Progenitor cell of endocrine pancreas (in vitro differentiated cells): ENCODE measurements at regions not wholly inside any gene's neighbourhood (a gene's known extent, or its start where the extent isn't known, plus 50 kb on each side); places are given as distances from the start of the nearest gene placed in this dataset.
"Not testable (repeated sequence)": the region's sequence is repeated elsewhere in the genome, so short reads cannot be mapped to it uniquely, and the experiment has no call there.

Experiments
- DNase-seq: peaks from one replicate; pipeline ENCODE4 v3.0.0; 2021; ENCODE audit warnings: low spot score; ENCODE audit not compliant: unreplicated experiment
- H3K27ac Mint-ChIP-seq: 2 replicates; pipeline ENCODE4 v1.8.0; 2021; ENCODE audit warnings: mild to moderate bottlenecking, moderate library complexity, mixed read lengths
- H3K27me3 Mint-ChIP-seq: 2 replicates; pipeline ENCODE4 v1.8.0; 2021; ENCODE audit warnings: mixed read lengths
- H3K36me3 Mint-ChIP-seq: 2 replicates; pipeline ENCODE4 v1.8.0; 2022; ENCODE audit warnings: mixed read lengths; ENCODE audit not compliant: insufficient read depth
- H3K4me1 Mint-ChIP-seq: 2 replicates; pipeline ENCODE4 v1.8.0; 2021; ENCODE audit warnings: low read depth, mixed read lengths
- H3K4me3 Mint-ChIP-seq: 2 replicates; pipeline ENCODE4 v1.8.0; 2021; ENCODE audit warnings: low read depth, mild to moderate bottlenecking, moderate library complexity, mixed read lengths
- H3K9me3 Mint-ChIP-seq: 2 replicates; pipeline ENCODE4 v1.8.0; 2021; ENCODE audit warnings: low read depth, mixed read lengths
- CTCF ChIP-seq: fragments of 200-600 bp; sonication (generic); IDR thresholded peaks from one replicate; pipeline ENCODE4 v1.5.0; 2021; ENCODE audit warnings: antibody characterized with exemption, mild to moderate bottlenecking; ENCODE audit not compliant: unreplicated experiment

GRCh38 chrX:104482757-104483156, 83.2 kb upstream of the IL1RAPL2 start:
- Mint-ChIP-seq H3K36me3 (no peaks in the 10 kb centered on the region), H3K27ac (no peak overlapping the region)

GRCh38 chrX:104469771-104470170, 96.2 kb upstream of the IL1RAPL2 start:
- no peak for DNase-seq
- TF ChIP-seq CTCF, result no peak
- Mint-ChIP-seq H3K4me1 (no peaks in the 10 kb centered on the region), H3K27me3 (no peaks in the 10 kb centered on the region), H3K9me3 (peaks cover 24% of the 10 kb centered on the region), H3K4me3 (no peak overlapping the region), H3K36me3 (no peaks in the 10 kb centered on the region), H3K27ac (no peak overlapping the region)

More at GRCh38 chrX:104482757-104483156, 83.2 kb upstream of the IL1RAPL2 start:
- Mint-ChIP-seq H3K4me3 (no peak overlapping the region), H3K27me3 (no peaks in the 10 kb centered on the region), H3K4me1 (no peaks in the 10 kb centered on the region), H3K9me3 (peaks cover 10% of the 10 kb centered on the region)
- no peak for TF ChIP-seq CTCF
- DNase-seq, result no peak

- DNase-seq, result no peak
- H3K27ac Mint-ChIP-seq, result no peak overlapping the region
- no peaks in the 10 kb centered on the region for H3K36me3 Mint-ChIP-seq
- H3K4me1 Mint-ChIP-seq, result no peaks in the 10 kb centered on the region
- H3K9me3 Mint-ChIP-seq, result peaks cover 46% of the 10 kb centered on the region
- no peak for TF ChIP-seq CTCF
- H3K27me3 Mint-ChIP-seq, result peaks cover 3% of the 10 kb centered on the region
- H3K4me3 Mint-ChIP-seq, result no peak overlapping the region
These were observed 106.2 kb upstream of the IL1RAPL2 start for GRCh38 chrX:104459796-104460195.

GRCh38 chrX:104457130-104457529, 108.9 kb upstream of the IL1RAPL2 start:
- peaks cover 34% of the 10 kb centered on the region for H3K9me3 Mint-ChIP-seq

GRCh38 chrX:104450316-104450715, 115.7 kb upstream of the IL1RAPL2 start:
- H3K4me1 Mint-ChIP-seq, result no peaks in the 10 kb centered on the region
- no peak for TF ChIP-seq CTCF
- no peaks in the 10 kb centered on the region for H3K27me3 Mint-ChIP-seq
- no peak overlapping the region for H3K27ac Mint-ChIP-seq
- no peak overlapping the region for H3K4me3 Mint-ChIP-seq
- no peak for DNase-seq
- no peaks in the 10 kb centered on the region for H3K36me3 Mint-ChIP-seq
- peaks cover 11% of the 10 kb centered on the region for H3K9me3 Mint-ChIP-seq

More at GRCh38 chrX:104457130-104457529, 108.9 kb upstream of the IL1RAPL2 start:
- not testable (repeated sequence) for H3K36me3 Mint-ChIP-seq, H3K27me3 Mint-ChIP-seq, H3K27ac Mint-ChIP-seq, DNase-seq, H3K4me3 Mint-ChIP-seq, H3K4me1 Mint-ChIP-seq

- no peak overlapping the region for H3K27ac Mint-ChIP-seq
- no peaks in the 10 kb centered on the region for H3K36me3 Mint-ChIP-seq
- H3K4me3 Mint-ChIP-seq, result no peak overlapping the region
- peaks cover 7% of the 10 kb centered on the region for H3K9me3 Mint-ChIP-seq
- DNase-seq, result no peak
- TF ChIP-seq CTCF, result no peak
- no peaks in the 10 kb centered on the region for H3K4me1 Mint-ChIP-seq
- H3K27me3 Mint-ChIP-seq, result no peaks in the 10 kb centered on the region
These were observed 120.4 kb upstream of the IL1RAPL2 start for GRCh38 chrX:104445591-104445990.
